PC-3 (cell line): ENCODE measurements at regions not wholly inside any gene's neighbourhood (a gene's known extent, or its start where the extent isn't known, plus 50 kb on each side); places are given as distances from the start of the nearest gene placed in this dataset.
"Not testable (repeated sequence)": the region's sequence is repeated elsewhere in the genome, so short reads cannot be mapped to it uniquely, and the experiment has no call there.

Experiments used
- EZH2 ChIP-seq: fragments of 300-600 bp; sonication (generic); IDR thresholded peaks from one replicate; pipeline ENCODE4 v1.6.1; 2017; ENCODE audit warnings: antibody characterized with exemption, mild to moderate bottlenecking, low read length; ENCODE audit not compliant: unreplicated experiment
- EZH2phosphoT487 ChIP-seq: fragments of 300-600 bp; sonication (generic); IDR thresholded peaks from 2 replicates; pipeline ENCODE4 v1.6.1; 2018; ENCODE audit warnings: mild to moderate bottlenecking, antibody characterized with exemption, low read length, borderline replicate concordance
- TF ChIP-seq, protein P1 (sequence below): fragments of 300-600 bp; sonication (generic); conservative IDR thresholded peaks from 2 replicates; pipeline ENCODE4 v1.5.1; 2017; ENCODE audit warnings: antibody characterized with exemption, low read depth, mild to moderate bottlenecking, low read length

DNA sequence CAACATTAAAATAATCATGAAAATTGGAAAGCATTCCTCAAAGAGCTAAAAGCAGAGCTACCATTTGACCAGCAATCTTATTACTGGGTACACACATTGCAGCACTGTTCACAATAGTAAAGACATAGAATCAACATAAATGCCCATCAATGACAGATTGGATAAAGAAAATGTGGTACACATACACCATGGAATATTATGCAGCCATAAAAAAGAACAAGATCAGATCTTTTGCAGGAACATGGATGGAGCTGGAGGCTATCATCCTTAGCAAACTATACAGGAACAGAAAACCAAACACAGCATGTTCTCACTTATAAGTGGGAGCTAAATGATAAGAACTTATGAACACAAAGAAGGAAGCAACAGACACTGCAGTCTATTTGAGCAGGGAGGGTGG, 52.8 kb upstream of the UNC5A start:
- TF ChIP-seq, protein P1, sequence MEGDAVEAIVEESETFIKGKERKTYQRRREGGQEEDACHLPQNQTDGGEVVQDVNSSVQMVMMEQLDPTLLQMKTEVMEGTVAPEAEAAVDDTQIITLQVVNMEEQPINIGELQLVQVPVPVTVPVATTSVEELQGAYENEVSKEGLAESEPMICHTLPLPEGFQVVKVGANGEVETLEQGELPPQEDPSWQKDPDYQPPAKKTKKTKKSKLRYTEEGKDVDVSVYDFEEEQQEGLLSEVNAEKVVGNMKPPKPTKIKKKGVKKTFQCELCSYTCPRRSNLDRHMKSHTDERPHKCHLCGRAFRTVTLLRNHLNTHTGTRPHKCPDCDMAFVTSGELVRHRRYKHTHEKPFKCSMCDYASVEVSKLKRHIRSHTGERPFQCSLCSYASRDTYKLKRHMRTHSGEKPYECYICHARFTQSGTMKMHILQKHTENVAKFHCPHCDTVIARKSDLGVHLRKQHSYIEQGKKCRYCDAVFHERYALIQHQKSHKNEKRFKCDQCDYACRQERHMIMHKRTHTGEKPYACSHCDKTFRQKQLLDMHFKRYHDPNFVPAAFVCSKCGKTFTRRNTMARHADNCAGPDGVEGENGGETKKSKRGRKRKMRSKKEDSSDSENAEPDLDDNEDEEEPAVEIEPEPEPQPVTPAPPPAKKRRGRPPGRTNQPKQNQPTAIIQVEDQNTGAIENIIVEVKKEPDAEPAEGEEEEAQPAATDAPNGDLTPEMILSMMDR = not testable (repeated sequence)
- not testable (repeated sequence) for TF ChIP-seq EZH2phosphoT487, EZH2
